ENCODE measurements at regions not wholly inside any gene's neighbourhood (a gene's known extent, or its start where the extent isn't known, plus 50 kb on each side); places are given as distances from the start of the nearest gene placed in this dataset.

GRCh38 chr2:217340899-217341298 is 481.0 kb upstream of the TNP1 start:
- TF ChIP-seq EZH2 (IDR thresholded peaks at IDR 0.05; ENCODE audit: borderline replicate concordance, low read depth, low read length, poor library complexity, severe bottlenecking) (no peak), CTCF (conservative IDR thresholded peaks at IDR 0.05; ENCODE audit: low read depth, low read length) (no peak)
- no peaks in the 10 kb centered on the region for H3K36me3 ChIP-seq (ENCODE audit: insufficient read depth, low read length, poor library complexity, severe bottlenecking)
- no peak for DNase-seq (ENCODE audit: low spot score)
- peaks cover 32% of the 10 kb centered on the region for H3K4me1 ChIP-seq (ENCODE audit: insufficient read depth, low read length, poor library complexity, severe bottlenecking)
- ChIA-PET CTCF (no interaction called here), POLR2A (ENCODE audit: low non-redundant PET) (no interaction called here)
- no peak overlapping the region for H3K4me3 ChIP-seq (ENCODE audit: low read depth, low read length, poor library complexity, severe bottlenecking)
- no peaks in the 10 kb centered on the region for H3K27me3 ChIP-seq (replicated peaks; ENCODE audit: insufficient read depth, low read depth, low read length, poor library complexity)
- intact Hi-C loops (cut with micrococcal nuclease; ENCODE audit: unreplicated experiment) = no loop called here
- no peaks in the 10 kb centered on the region for H3K9me3 ChIP-seq (ENCODE audit: low read depth, low read length, poor library complexity, severe bottlenecking)
- no TSS peak for BruUV-seq (replicated peaks)
- no peak overlapping the region for H3K27ac ChIP-seq (ENCODE audit: low read depth, low read length, poor library complexity, severe bottlenecking)

GRCh38 chr2:217340176-217340575 is 480.3 kb upstream of the TNP1 start:
- Histone ChIP-seq H3K9me3 (ENCODE audit: low read depth, low read length, poor library complexity, severe bottlenecking) (no peaks in the 10 kb centered on the region), H3K27ac (ENCODE audit: low read depth, low read length, poor library complexity, severe bottlenecking) (no peak overlapping the region), H3K27me3 (replicated peaks; ENCODE audit: insufficient read depth, low read depth, low read length, poor library complexity) (no peaks in the 10 kb centered on the region), H3K36me3 (ENCODE audit: insufficient read depth, low read length, poor library complexity, severe bottlenecking) (no peaks in the 10 kb centered on the region), H3K4me3 (ENCODE audit: low read depth, low read length, poor library complexity, severe bottlenecking) (no peak overlapping the region), H3K4me1 (ENCODE audit: insufficient read depth, low read length, poor library complexity, severe bottlenecking) (peaks cover 32% of the 10 kb centered on the region)
- no TSS peak for BruUV-seq (replicated peaks)
- intact Hi-C loops (cut with micrococcal nuclease; ENCODE audit: unreplicated experiment) = no loop called here
- DNase-seq (ENCODE audit: low spot score) = no peak
- no peak for TF ChIP-seq EZH2 (IDR thresholded peaks at IDR 0.05; ENCODE audit: borderline replicate concordance, low read depth, low read length, poor library complexity, severe bottlenecking)
- TF ChIP-seq CTCF (conservative IDR thresholded peaks at IDR 0.05; ENCODE audit: low read depth, low read length) = no peak
- ChIA-PET POLR2A (ENCODE audit: low non-redundant PET) (no interaction called here), CTCF (no interaction called here)

- no TSS peak for BruUV-seq (replicated peaks)
- CTCF ChIA-PET = no interaction called here
- no peak for DNase-seq (ENCODE audit: low spot score)
- H3K27ac ChIP-seq (ENCODE audit: low read depth, low read length, poor library complexity, severe bottlenecking) = no peak overlapping the region
- no peaks in the 10 kb centered on the region for H3K27me3 ChIP-seq (replicated peaks; ENCODE audit: insufficient read depth, low read depth, low read length, poor library complexity)
- H3K36me3 ChIP-seq (ENCODE audit: insufficient read depth, low read length, poor library complexity, severe bottlenecking) = no peaks in the 10 kb centered on the region
- no peaks in the 10 kb centered on the region for H3K9me3 ChIP-seq (ENCODE audit: low read depth, low read length, poor library complexity, severe bottlenecking)
- POLR2A ChIA-PET (ENCODE audit: low non-redundant PET) = no interaction called here
- no peak overlapping the region for H3K4me3 ChIP-seq (ENCODE audit: low read depth, low read length, poor library complexity, severe bottlenecking)
- TF ChIP-seq CTCF (conservative IDR thresholded peaks at IDR 0.05; ENCODE audit: low read depth, low read length) = no peak
- TF ChIP-seq EZH2 (IDR thresholded peaks at IDR 0.05; ENCODE audit: borderline replicate concordance, low read depth, low read length, poor library complexity, severe bottlenecking) = no peak
- peaks cover 32% of the 10 kb centered on the region for H3K4me1 ChIP-seq (ENCODE audit: insufficient read depth, low read length, poor library complexity, severe bottlenecking)
- intact Hi-C loops (cut with micrococcal nuclease; ENCODE audit: unreplicated experiment) = no loop called here
These were observed 479.9 kb upstream of the TNP1 start for GRCh38 chr2:217339753-217340152.
